GM21723 (cell line): ENCODE measurements at regions not wholly inside any gene's neighbourhood (a gene's known extent, or its start where the extent isn't known, plus 50 kb on each side); places are given as distances from the start of the nearest gene placed in this dataset.

ENCODE experiments used
- ATAC-seq: cut with Tn5 transposase; IDR thresholded peaks from one replicate; pipeline ENCODE4 v1.9.1; 2021; ENCODE audit warnings: mild to moderate bottlenecking, moderate library complexity; ENCODE audit not compliant: unreplicated experiment

- no peak for ATAC-seq
Observed at GRCh38 chr4:173862754-173863153, 332.7 kb upstream of the HAND2 start.

GRCh38 chr4:173860094-173860493 is 330.1 kb upstream of the HAND2 start:
- ATAC-seq, result no peak

GRCh38 chr4:173859091-173859713 is 329.2 kb upstream of the HAND2 start:
- no peak for ATAC-seq

GRCh38 chr4:173858471-173858870 is 328.4 kb upstream of the HAND2 start:
- no peak for ATAC-seq

GRCh38 chr4:173857828-173858227 is 327.8 kb upstream of the HAND2 start:
- no peak for ATAC-seq

- ATAC-seq, result no peak
Observed at GRCh38 chr4:173855015-173855414, 325.0 kb upstream of the HAND2 start.

- no peak for ATAC-seq
Observed at GRCh38 chr4:173852775-173853174, 322.7 kb upstream of the HAND2 start.

- ATAC-seq, result no peak
Observed at GRCh38 chr4:173845580-173845979, 315.6 kb upstream of the HAND2 start.

GRCh38 chr4:173839865-173840264 is 309.8 kb upstream of the HAND2 start:
- no peak for ATAC-seq

- no peak for ATAC-seq
Observed at GRCh38 chr4:173837517-173837916, 307.5 kb upstream of the HAND2 start.

- no peak for ATAC-seq
Observed at GRCh38 chr4:173835903-173836302, 305.9 kb upstream of the HAND2 start.

GRCh38 chr4:173834151-173834550 is 304.1 kb upstream of the HAND2 start:
- ATAC-seq, result no peak

GRCh38 chr4:173829565-173829964 is 299.5 kb upstream of the HAND2 start:
- ATAC-seq, result no peak

- ATAC-seq, result no peak
Observed at GRCh38 chr4:173827707-173828106, 297.7 kb upstream of the HAND2 start.

GRCh38 chr4:173821876-173822275 is 291.8 kb upstream of the HAND2 start:
- ATAC-seq, result no peak

GRCh38 chr4:173821036-173821435 is 291.0 kb upstream of the HAND2 start:
- no peak for ATAC-seq

GRCh38 chr4:173807347-173807746 is 277.3 kb upstream of the HAND2 start:
- ATAC-seq, result no peak

- ATAC-seq, result no peak
Observed at GRCh38 chr4:173805884-173806283, 275.9 kb upstream of the HAND2 start.

GRCh38 chr4:173802662-173803022 is 272.6 kb upstream of the HAND2 start:
- no peak for ATAC-seq

- no peak for ATAC-seq
Observed at GRCh38 chr4:173801876-173802661, 272.0 kb upstream of the HAND2 start.

- ATAC-seq, result no peak
Observed at GRCh38 chr4:173801361-173801760, 271.3 kb upstream of the HAND2 start.

- no peak for ATAC-seq
Observed at GRCh38 chr4:173797296-173797695, 267.3 kb upstream of the HAND2 start.

GRCh38 chr4:173794662-173795061 is 264.6 kb upstream of the HAND2 start:
- ATAC-seq, result no peak
